HepG2 (cell line): ENCODE measurements at regions not wholly inside any gene's neighbourhood (a gene's known extent, or its start where the extent isn't known, plus 50 kb on each side); places are given as distances from the start of the nearest gene placed in this dataset.

Experiments used
- ATAC-seq: fragments of 200-7000 bp; cut with Tn5 transposase; 3 replicates; pipeline ENCODE4 v1.9.1; 2020; ENCODE audit warnings: mild to moderate bottlenecking, moderate library complexity
- BruUV-seq: library from RNA; stranded (reverse); fragments of 400-500 nt; replicated peaks from 2 replicates; lab custom pipeline; 2021; lab: Mats Ljungman, UMichigan
- CTCF ChIA-PET: fragments of 300-600 bp; formaldehyde crosslinking; extraction: SDS; loops from one replicate; lab custom pipeline; 2021; ENCODE audit warnings: low total read pairs, inconsistent platforms, low intra/inter-chr PET ratio; lab: Yijun Ruan, JAX
- POLR2A ChIA-PET: fragments of 350-600 bp; sonication (Branson Sonifier 250); formaldehyde crosslinking; loops from one replicate; lab custom pipeline; 2020; ENCODE audit warnings: antibody characterized with exemption, inconsistent platforms; lab: Yijun Ruan, JAX
- DNase-seq: peaks from one replicate; pipeline ENCODE4 v3.0.0-alpha.2; 2015; ENCODE audit warnings: low spot score
- FAIRE-seq: peaks from 3 replicates; lab custom pipeline; 2011; peaks lifted over from hg19 to GRCh38; lab: Jason Lieb, UNC
- H2AFZ ChIP-seq: one replicate; pipeline ENCODE4 v1.6.1; 2011; ENCODE audit warnings: low read length, inconsistent platforms
- H3K27ac ChIP-seq: fragments of 300-600 bp; 3 replicates; pipeline ENCODE4 v1.8.0; 2011; ENCODE audit warnings: mixed run types, mild to moderate bottlenecking, mixed read lengths, low read length, inconsistent platforms; ENCODE audit not compliant: insufficient read depth; ENCODE audit errors: extremely low read length
- H3K27me3 ChIP-seq, 2 experiments: fragments of 200-600 bp in 1 of 2; 2 replicates in 1 of 2; 3 replicates in 1 of 2; pipeline versions ENCODE4 v1.6.0 to v1.8.0; 2011; ENCODE audit warnings: low read length in 2 of 2, mild to moderate bottlenecking in 2 of 2, moderate library complexity in 2 of 2, inconsistent platforms in 1 of 2; ENCODE audit not compliant: insufficient read depth in 2 of 2, control insufficient read depth in 1 of 2
- H3K36me3 ChIP-seq, 2 experiments: fragments of 200-600 bp in 1 of 2; replicated peaks in 1 of 2; 2 replicates in 1 of 2; 3 replicates in 1 of 2; pipeline versions ENCODE4 v1.5.1 to v1.8.0; 2011; ENCODE audit warnings: low read length in 2 of 2, inconsistent platforms in 1 of 2; ENCODE audit not compliant: insufficient read depth in 2 of 2, control insufficient read depth in 1 of 2
- H3K4me1 ChIP-seq: 2 replicates; pipeline ENCODE4 v1.5.1; 2012; ENCODE audit warnings: low read length, inconsistent platforms; ENCODE audit not compliant: insufficient read depth
- H3K4me2 ChIP-seq: 2 replicates; pipeline ENCODE4 v1.6.0; 2011; ENCODE audit warnings: low read depth, low read length, inconsistent platforms
- H3K4me3 ChIP-seq, 3 experiments: fragments of 200-600 bp in 1 of 3; sonication (generic), shearing (Covaris generic) in 1 of 3; replicated peaks in 1 of 3; 2 replicates each; pipeline ENCODE4 v1.5.1; 2011 to 2016; ENCODE audit warnings: low read length in 3 of 3, inconsistent platforms in 2 of 3, low read depth in 2 of 3, mild to moderate bottlenecking in 2 of 3, control low read depth in 1 of 3, mixed read lengths in 1 of 3; ENCODE audit not compliant: insufficient read depth in 1 of 3
- H3K79me2 ChIP-seq: one replicate; pipeline ENCODE4 v1.6.1; 2011; ENCODE audit warnings: low read length, inconsistent platforms; ENCODE audit not compliant: insufficient read depth
- H3K9ac ChIP-seq: 2 replicates; pipeline ENCODE4 v1.6.0; 2011; ENCODE audit warnings: mild to moderate bottlenecking, low read depth, low read length, inconsistent platforms; ENCODE audit not compliant: insufficient read depth
- H3K9me3 ChIP-seq: 2 replicates; pipeline ENCODE4 v1.5.1; 2012; ENCODE audit warnings: mild to moderate bottlenecking, low read length
- H4K20me1 ChIP-seq: 2 replicates; pipeline ENCODE4 v1.6.0; 2011; ENCODE audit warnings: inconsistent platforms, mild to moderate bottlenecking, low read length, moderate library complexity; ENCODE audit not compliant: insufficient read depth
- CEBPB ChIP-seq: IDR thresholded peaks from 2 replicates; pipeline ENCODE4 v1.6.1; 2011; ENCODE audit warnings: low read depth, low read length, improper control_type of control experiment, borderline replicate concordance
- CEBPZ ChIP-seq: IDR thresholded peaks from 2 replicates; pipeline ENCODE4 v1.6.1; 2012; ENCODE audit warnings: low read length, improper control_type of control experiment
- DBP ChIP-seq: sonication (generic); formaldehyde crosslinking; IDR thresholded peaks from 2 replicates; pipeline ENCODE4 v1.4.0; 2020; ENCODE audit warnings: missing genetic modification reagents; ENCODE audit errors: not compliant biosample characterization
- DDIT3 ChIP-seq: sonication (generic); formaldehyde crosslinking; IDR thresholded peaks from 2 replicates; pipeline ENCODE4 v1.4.0; 2020; ENCODE audit warnings: mild to moderate bottlenecking, missing genetic modification reagents
- GATA4 ChIP-seq: sonication (generic); IDR thresholded peaks from 2 replicates; pipeline ENCODE4 v1.6.1; 2016; ENCODE audit warnings: antibody characterized with exemption, low read depth, borderline replicate concordance
- HNF4A ChIP-seq: sonication (generic); formaldehyde crosslinking; IDR thresholded peaks from 2 replicates; pipeline ENCODE4 v1.4.0; 2020; ENCODE audit warnings: missing genetic modification reagents
- HNRNPK ChIP-seq: fragments of 200-400 bp; formaldehyde crosslinking; IDR thresholded peaks from 2 replicates; pipeline ENCODE4 v1.6.1; 2018; ENCODE audit warnings: low read length, low read depth, moderate library complexity, mild to moderate bottlenecking; ENCODE audit not compliant: poor library complexity, severe bottlenecking
- HNRNPL ChIP-seq: fragments of 200-400 bp; formaldehyde crosslinking; IDR thresholded peaks from 2 replicates; pipeline ENCODE4 v1.6.1; 2017; ENCODE audit warnings: mild to moderate bottlenecking, low read depth, low read length
- KLF13 ChIP-seq: sonication (generic); formaldehyde crosslinking; IDR thresholded peaks from 2 replicates; pipeline ENCODE4 v1.4.0; 2020; ENCODE audit warnings: mild to moderate bottlenecking, missing genetic modification reagents
- NFE2L2 ChIP-seq: fragments of 150-350 bp; IDR thresholded peaks from 2 replicates; pipeline ENCODE4 v1.6.1; 2014; ENCODE audit warnings: low read length
- POGZ ChIP-seq: sonication (generic); formaldehyde crosslinking; IDR thresholded peaks from 2 replicates; pipeline ENCODE4 v1.4.0; 2020; ENCODE audit warnings: mild to moderate bottlenecking, missing genetic modification reagents
- ZBTB21 ChIP-seq: sonication (generic); formaldehyde crosslinking; IDR thresholded peaks from 2 replicates; pipeline ENCODE4 v1.4.0; 2020; ENCODE audit warnings: missing genetic modification reagents
- ZNF598 ChIP-seq: sonication (generic); formaldehyde crosslinking; IDR thresholded peaks from 2 replicates; pipeline ENCODE4 v1.5.1; 2020; ENCODE audit warnings: mild to moderate bottlenecking, missing genetic modification reagents, borderline replicate concordance
- ZNF878 ChIP-seq: sonication (generic); formaldehyde crosslinking; IDR thresholded peaks from 2 replicates; pipeline ENCODE4 v1.8.1; 2023; ENCODE audit warnings: mild to moderate bottlenecking, missing genetic modification reagents, moderate library complexity
- WGBS: methylation state at CpG from one replicate; pipeline ENCODE4 v1.1.6; 2017; ENCODE audit warnings: low lambda C conversion rate; 5-methylcytosine and 5-hydroxymethylcytosine counted together
- in situ Hi-C: cut with HindIII; loops from 2 replicates; pipeline ENCODE4 v1.10.0; 2017; ENCODE audit warnings: low pct_unique_long_range_greater_than_20kb; ENCODE audit not compliant: extremely low pct_ligation_motif_present
- intact Hi-C: fragments of 100-400 bp; cut with micrococcal nuclease; formaldehyde crosslinking; loops from one replicate; pipeline ENCODE4 v1.10.0; 2022; ENCODE audit not compliant: unreplicated experiment

- H3K9me3 ChIP-seq: no peaks in the 10 kb centered on the region
- H3K4me1 ChIP-seq: peaks cover 12% of the 10 kb centered on the region
- no peak for ATAC-seq
- no peaks in the 10 kb centered on the region for H3K36me3 ChIP-seq
- no peak overlapping the region for H3K4me3 ChIP-seq
- BruUV-seq: no TSS peak
- DNase-seq: no peak
- FAIRE-seq: no peak
- TF ChIP-seq ZNF878 (CRISPR knock-in tag) (no peak), CEBPB (peak; percentile 38; the same call in 1 of the 2 replicates), HNF4A (0 out of 2 replicates have a peak, but pooled peaks have one; percentile 15)
- H3K27me3 ChIP-seq: peaks cover 2 to 18% of the 10 kb centered on the region in 2 experiments; a peak in 3 of 5 replicates
- no peak overlapping the region for H2AFZ ChIP-seq
- H3K79me2 ChIP-seq: no peaks in the 10 kb centered on the region
- ChIA-PET CTCF (no interaction called here), POLR2A (no interaction called here)
- no peak overlapping the region for H3K9ac ChIP-seq
- intact Hi-C loops: no loop called here
- H4K20me1 ChIP-seq: no peaks in the 10 kb centered on the region
- no peak overlapping the region for H3K27ac ChIP-seq
- in situ Hi-C loops: no loop called here
- H3K4me2 ChIP-seq: no peak overlapping the region
- WGBS: 16% methylated on average over 8 of the region's 8 CpGs
Observed at GRCh38 chr2:8312861-8313830, 368.7 kb upstream of the ID2 start.

- POLR2A ChIA-PET: no interaction called here
- no peak for DNase-seq
- peaks cover 12% of the 10 kb centered on the region for H3K4me1 ChIP-seq
- H3K9me3 ChIP-seq: no peaks in the 10 kb centered on the region
- BruUV-seq: no TSS peak
- CTCF ChIA-PET: no interaction called here
- H3K36me3 ChIP-seq: no peaks in the 10 kb centered on the region
- H3K4me2 ChIP-seq: no peak overlapping the region
- intact Hi-C loops (no loop called here), in situ Hi-C loops (no loop called here)
- WGBS: 37% methylated on average over 3 of the region's 3 CpGs
- no peak for TF ChIP-seq CEBPZ
- TF ChIP-seq ZBTB21 (CRISPR knock-in tag): no peak
- no peak for TF ChIP-seq HNRNPL
- TF ChIP-seq HNRNPK: no peak
- no peak for TF ChIP-seq GATA4
- TF ChIP-seq NFE2L2: no peak
- no peak for TF ChIP-seq ZNF598 (CRISPR knock-in tag)
- no peak for TF ChIP-seq DDIT3 (CRISPR knock-in tag)
- no peak for TF ChIP-seq POGZ (CRISPR knock-in tag)
- no peak for TF ChIP-seq KLF13
- TF ChIP-seq DBP (CRISPR knock-in tag): no peak
- no peaks in the 10 kb centered on the region for H4K20me1 ChIP-seq
- peaks cover 2 to 13% of the 10 kb centered on the region in 2 experiments; a peak in 3 of 5 replicates for H3K27me3 ChIP-seq
- no peak overlapping the region for H2AFZ ChIP-seq
- no peak overlapping the region for H3K9ac ChIP-seq
- no peak for ATAC-seq
- FAIRE-seq: no peak
- H3K27ac ChIP-seq: no peak overlapping the region
- no peak overlapping the region for H3K4me3 ChIP-seq
- no peaks in the 10 kb centered on the region for H3K79me2 ChIP-seq
Observed at GRCh38 chr2:8314063-8314462, 367.8 kb upstream of the ID2 start.
